WTC11 (cell line): ENCODE measurements at regions not wholly inside any gene's neighbourhood (a gene's known extent, or its start where the extent isn't known, plus 50 kb on each side); places are given as distances from the start of the nearest gene placed in this dataset.

Experiments
- ATAC-seq: fragments of 200-7000 bp; cut with Tn5 transposase; 2 replicates; pipeline ENCODE4 v1.10.0; 2021; ENCODE audit warnings: mild to moderate bottlenecking, moderate library complexity
- CTCF ChIA-PET: fragments of 300-600 bp; sonication (Branson Sonifier 250); formaldehyde crosslinking; loops from one replicate; lab custom pipeline; 2021; ENCODE audit warnings: antibody characterized with exemption; lab: Charles Lee
- POLR2A ChIA-PET: fragments of 350-600 bp; sonication (Branson Sonifier 250); formaldehyde crosslinking; loops from one replicate; lab custom pipeline; 2021; ENCODE audit warnings: antibody characterized with exemption; lab: Charles Lee
- DNase-seq: peaks from one replicate; pipeline ENCODE4 v3.0.0; 2021; ENCODE audit warnings: low spot score
- H3K27ac Mint-ChIP-seq: 2 replicates; pipeline ENCODE4 v1.8.0; 2021; ENCODE audit warnings: mixed read lengths
- H3K27me3 Mint-ChIP-seq: 2 replicates; pipeline ENCODE4 v1.8.0; 2021; ENCODE audit warnings: low read depth, mild to moderate bottlenecking, moderate library complexity, mixed read lengths
- H3K36me3 Mint-ChIP-seq: 2 replicates; pipeline ENCODE4 v1.8.0; 2021; ENCODE audit warnings: mixed read lengths
- H3K4me1 Mint-ChIP-seq: 2 replicates; pipeline ENCODE4 v1.8.0; 2022; ENCODE audit warnings: mixed read lengths
- H3K4me3 Mint-ChIP-seq: 2 replicates; pipeline ENCODE4 v1.8.0; 2021; ENCODE audit warnings: mild to moderate bottlenecking, moderate library complexity, mixed read lengths
- H3K9me3 Mint-ChIP-seq: 2 replicates; pipeline ENCODE4 v1.8.0; 2021; ENCODE audit warnings: mixed read lengths
- AFF4 ChIP-seq: sonication (generic); formaldehyde crosslinking; IDR thresholded peaks from 2 replicates; pipeline ENCODE4 v1.8.1; 2023; ENCODE audit warnings: mild to moderate bottlenecking, missing genetic modification reagents, borderline replicate concordance
- ARID4B ChIP-seq: sonication (generic); formaldehyde crosslinking; IDR thresholded peaks from 2 replicates; pipeline ENCODE4 v1.8.0; 2023; ENCODE audit warnings: missing genetic modification reagents, mild to moderate bottlenecking, borderline replicate concordance
- CBFB ChIP-seq: sonication (generic); formaldehyde crosslinking; IDR thresholded peaks from 2 replicates; pipeline ENCODE4 v1.8.1; 2022; ENCODE audit warnings: mild to moderate bottlenecking, low read depth, missing genetic modification reagents
- CREM ChIP-seq: sonication (generic); formaldehyde crosslinking; IDR thresholded peaks from 2 replicates; pipeline ENCODE4 v1.8.1; 2022; ENCODE audit warnings: mild to moderate bottlenecking, missing genetic modification reagents, moderate library complexity
- ETV6 ChIP-seq: sonication (generic); formaldehyde crosslinking; IDR thresholded peaks from 2 replicates; pipeline ENCODE4 v1.8.1; 2022; ENCODE audit warnings: mild to moderate bottlenecking, missing genetic modification reagents
- FOXP1 ChIP-seq: sonication (generic); formaldehyde crosslinking; IDR thresholded peaks from 2 replicates; pipeline ENCODE4 v1.8.0; 2022; ENCODE audit warnings: missing genetic modification reagents, mild to moderate bottlenecking, moderate library complexity, borderline replicate concordance
- GABPB1 ChIP-seq: sonication (generic); formaldehyde crosslinking; IDR thresholded peaks from 2 replicates; pipeline ENCODE4 v1.8.1; 2023; ENCODE audit warnings: mild to moderate bottlenecking, missing genetic modification reagents
- GRHL2 ChIP-seq: fragments of 250-450 bp; sonication (Bioruptor Pico); IDR thresholded peaks from 2 replicates; pipeline ENCODE4 v1.8.0; 2022; ENCODE audit warnings: mild to moderate bottlenecking, moderate library complexity; ENCODE audit not compliant: insufficient replicate concordance, severe bottlenecking
- GTF2I ChIP-seq: fragments of 250-450 bp; sonication (Bioruptor Pico); conservative IDR thresholded peaks from 2 replicates; pipeline ENCODE4 v1.4.0; 2021; ENCODE audit warnings: mild to moderate bottlenecking
- IRF1 ChIP-seq: sonication (generic); formaldehyde crosslinking; IDR thresholded peaks from 2 replicates; pipeline ENCODE4 v1.8.0; 2023; ENCODE audit warnings: missing genetic modification reagents
- JAZF1 ChIP-seq: fragments of 250-450 bp; sonication (Bioruptor Pico); IDR thresholded peaks from 2 replicates; pipeline ENCODE4 v1.9.0; 2021; ENCODE audit warnings: moderate library complexity, mild to moderate bottlenecking, inconsistent platforms
- KAT7 ChIP-seq: sonication (generic); formaldehyde crosslinking; IDR thresholded peaks from 2 replicates; pipeline ENCODE4 v1.8.1; 2023; ENCODE audit warnings: missing genetic modification reagents, mild to moderate bottlenecking, borderline replicate concordance
- MXD4 ChIP-seq: fragments of 250-450 bp; sonication (Bioruptor Pico); IDR thresholded peaks from 2 replicates; pipeline ENCODE4 v1.8.0; 2021; ENCODE audit warnings: mild to moderate bottlenecking, moderate library complexity, borderline replicate concordance
- NFATC4 ChIP-seq: fragments of 250-450 bp; sonication (Bioruptor Pico); IDR thresholded peaks from 2 replicates; pipeline ENCODE4 v1.9.0; 2021; ENCODE audit warnings: mild to moderate bottlenecking
- SMAD3 ChIP-seq: sonication (generic); formaldehyde crosslinking; IDR thresholded peaks from 2 replicates; pipeline ENCODE4 v1.8.0; 2022; ENCODE audit warnings: missing genetic modification reagents, mild to moderate bottlenecking, borderline replicate concordance
- SMAD4 ChIP-seq: sonication (generic); formaldehyde crosslinking; IDR thresholded peaks from 2 replicates; pipeline ENCODE4 v1.8.0; 2022; ENCODE audit warnings: mild to moderate bottlenecking, missing genetic modification reagents
- SP1 ChIP-seq: sonication (generic); formaldehyde crosslinking; conservative IDR thresholded peaks from 2 replicates; pipeline ENCODE4 v1.8.1; 2022; ENCODE audit warnings: missing genetic modification reagents
- TEAD4 ChIP-seq: sonication (generic); formaldehyde crosslinking; IDR thresholded peaks from 2 replicates; pipeline ENCODE4 v1.8.0; 2022; ENCODE audit warnings: mild to moderate bottlenecking, missing genetic modification reagents
- TP53 ChIP-seq: sonication (generic); formaldehyde crosslinking; IDR thresholded peaks from 2 replicates; pipeline ENCODE4 v1.8.1; 2023; ENCODE audit warnings: mild to moderate bottlenecking, missing genetic modification reagents
- ZBTB21 ChIP-seq: sonication (generic); formaldehyde crosslinking; IDR thresholded peaks from 2 replicates; pipeline ENCODE4 v1.8.1; 2023; ENCODE audit warnings: mild to moderate bottlenecking, missing genetic modification reagents, borderline replicate concordance
- ZNF219 ChIP-seq: sonication (generic); formaldehyde crosslinking; IDR thresholded peaks from 2 replicates; pipeline ENCODE4 v1.8.0; 2023; ENCODE audit warnings: missing genetic modification reagents, mild to moderate bottlenecking, borderline replicate concordance
- ZNF512 ChIP-seq: sonication (generic); formaldehyde crosslinking; IDR thresholded peaks from 2 replicates; pipeline ENCODE4 v1.8.1; 2022; ENCODE audit warnings: missing genetic modification reagents, borderline replicate concordance

DNA sequence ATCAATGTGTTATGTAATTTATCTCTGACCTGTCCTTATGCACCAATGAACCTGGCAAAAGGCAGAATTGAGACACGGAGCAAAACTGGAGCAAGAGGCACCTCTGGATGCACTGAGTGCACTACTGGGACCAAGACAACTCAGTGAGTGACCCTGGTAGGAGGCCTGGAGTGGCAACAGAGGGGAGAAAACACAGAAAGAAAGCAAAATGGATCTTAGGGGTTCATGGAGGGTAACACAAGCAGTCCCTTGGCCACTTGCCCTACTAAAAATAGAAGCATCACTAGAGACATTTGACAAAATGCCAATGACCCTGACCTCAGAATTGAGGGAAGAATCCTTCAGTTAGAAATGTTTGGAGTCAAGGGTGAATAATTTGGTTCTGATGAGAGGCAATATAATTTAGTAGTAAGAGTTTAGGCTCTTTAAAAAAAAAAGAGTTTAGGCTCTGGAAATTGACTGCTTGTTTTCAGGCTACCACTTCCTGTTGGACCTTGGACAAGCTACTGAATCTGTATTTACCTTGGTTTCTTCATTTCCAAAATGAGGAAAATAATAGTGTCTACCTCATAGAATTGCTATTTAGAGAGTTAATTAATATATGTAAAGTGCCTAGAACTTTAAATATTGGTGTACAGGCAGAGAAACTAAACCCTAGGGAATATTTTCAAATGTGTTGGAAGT lies 234.9 kb upstream of the TARS1 start:
- no peak for ATAC-seq
- TF ChIP-seq ETV6 (CRISPR knock-in tag) (no peak), GTF2I (CRISPR knock-in tag) (no peak), SMAD4 (CRISPR knock-in tag) (no peak), KAT7 (CRISPR knock-in tag) (no peak), MXD4 (CRISPR knock-in tag) (no peak), CBFB (CRISPR knock-in tag) (no peak), FOXP1 (CRISPR knock-in tag) (no peak), JAZF1 (CRISPR knock-in tag) (no peak), ZBTB21 (CRISPR knock-in tag) (no peak), GRHL2 (CRISPR knock-in tag) (no peak)
- TF ChIP-seq, all 79 proteins: peak for 0
- ChIA-PET CTCF (no interaction called here), POLR2A (no interaction called here)
- peaks cover 15% of the 10 kb centered on the region for H3K9me3 Mint-ChIP-seq
- H3K4me3 Mint-ChIP-seq, result no peak overlapping the region
- no peak for DNase-seq
- no peak overlapping the region for H3K27ac Mint-ChIP-seq
- H3K27me3 Mint-ChIP-seq, result peaks cover 8% of the 10 kb centered on the region; the same call in 1 of the 2 replicates
- H3K4me1 Mint-ChIP-seq, result no peaks in the 10 kb centered on the region
- peaks cover 6% of the 10 kb centered on the region; the same call in 1 of the 2 replicates for H3K36me3 Mint-ChIP-seq

GRCh38 chr5:33206962-33207506 lies 233.7 kb upstream of the TARS1 start:
- Mint-ChIP-seq H3K4me1 (no peaks in the 10 kb centered on the region), H3K27me3 (peaks cover 8% of the 10 kb centered on the region; the same call in 1 of the 2 replicates), H3K27ac (no peak overlapping the region), H3K9me3 (peaks cover 15% of the 10 kb centered on the region), H3K4me3 (no peak overlapping the region), H3K36me3 (peaks cover 6% of the 10 kb centered on the region; the same call in 1 of the 2 replicates)
- no peak for TF ChIP-seq SMAD3 (CRISPR knock-in tag)
- no peak for ATAC-seq
- ChIA-PET POLR2A (no interaction called here), CTCF (no interaction called here)
- no peak for DNase-seq

GRCh38 chr5:33209252-33209651 lies 231.5 kb upstream of the TARS1 start:
- Mint-ChIP-seq H3K36me3 (peaks cover 6% of the 10 kb centered on the region; the same call in 1 of the 2 replicates), H3K4me3 (no peak overlapping the region), H3K4me1 (no peaks in the 10 kb centered on the region), H3K27ac (no peak overlapping the region), H3K9me3 (peaks cover 15% of the 10 kb centered on the region), H3K27me3 (0 out of 2 replicates have a peak, but pooled peaks cover 4% of the 10 kb centered on the region)
- ATAC-seq (no peak), DNase-seq (no peak)
- ChIA-PET CTCF (no interaction called here), POLR2A (no interaction called here)
- TF ChIP-seq CREM (CRISPR knock-in tag) (no peak), IRF1 (CRISPR knock-in tag) (no peak), TP53 (CRISPR knock-in tag) (no peak), SP1 (no peak), ARID4B (no peak), ZNF219 (no peak), SMAD3 (CRISPR knock-in tag) (no peak), GABPB1 (CRISPR knock-in tag) (no peak), ZNF512 (CRISPR knock-in tag) (no peak), MXD4 (CRISPR knock-in tag) (no peak), TEAD4 (CRISPR knock-in tag) (no peak), NFATC4 (no peak), AFF4 (no peak)
